IMR-90 (cell line): ENCODE measurements at regions not wholly inside any gene's neighbourhood (a gene's known extent, or its start where the extent isn't known, plus 50 kb on each side); places are given as distances from the start of the nearest gene placed in this dataset.
"Not testable (repeated sequence)": the region's sequence is repeated elsewhere in the genome, so short reads cannot be mapped to it uniquely, and the experiment has no call there.

Experiments
- ATAC-seq: fragments of 200-7000 bp; cut with Tn5 transposase; 2 replicates; pipeline ENCODE4 v1.9.1; 2020; ENCODE audit warnings: low read depth, mild to moderate bottlenecking, moderate library complexity
- BruUV-seq: library from RNA; stranded (reverse); fragments of 400-500 nt; replicated peaks from 2 replicates; lab custom pipeline; 2021; lab: Mats Ljungman, UMichigan
- CTCF ChIA-PET: fragments of 300-600 bp; formaldehyde crosslinking; extraction: SDS; loops from one replicate; lab custom pipeline; 2021; ENCODE audit warnings: antibody characterized with exemption; lab: Yijun Ruan, JAX
- POLR2A ChIA-PET: fragments of 300-600 bp; sonication (Branson Sonifier 250); formaldehyde crosslinking; loops from one replicate; lab custom pipeline; 2022; ENCODE audit warnings: antibody characterized with exemption; ENCODE audit not compliant: unreplicated experiment; lab: Charles Lee
- DNase-seq: peaks from one replicate; pipeline ENCODE4 v3.0.0; 2013
- H2AFZ ChIP-seq: replicated peaks from 2 replicates; pipeline ENCODE3; 2013; ENCODE audit warnings: low read length, mild to moderate bottlenecking; ENCODE audit not compliant: poor library complexity
- H2AK5ac ChIP-seq: 2 replicates; pipeline ENCODE4 v1.6.1; 2013; ENCODE audit warnings: low read depth, low read length, inconsistent platforms
- H2AK9ac ChIP-seq: replicated peaks from 2 replicates; pipeline ENCODE3; 2013; ENCODE audit warnings: mild to moderate bottlenecking, low read depth, low read length, moderate library complexity; ENCODE audit not compliant: poor library complexity
- H2BK120ac ChIP-seq: 2 replicates; pipeline ENCODE4 v1.6.1; 2013; ENCODE audit warnings: low read depth, low read length, inconsistent platforms
- H2BK15ac ChIP-seq: 3 replicates; pipeline ENCODE4 v1.6.1; 2013; ENCODE audit warnings: low read depth, low read length, inconsistent platforms
- H2BK20ac ChIP-seq: 2 replicates; pipeline ENCODE4 v1.6.1; 2013; ENCODE audit warnings: low read depth, mild to moderate bottlenecking, inconsistent platforms, low read length, moderate library complexity
- H2BK5ac ChIP-seq: 2 replicates; pipeline ENCODE4 v1.6.1; 2013; ENCODE audit warnings: mild to moderate bottlenecking, low read depth, low read length, inconsistent platforms; ENCODE audit not compliant: poor library complexity, severe bottlenecking
- H3K14ac ChIP-seq: replicated peaks from 2 replicates; pipeline ENCODE4 v1.6.1; 2013; ENCODE audit warnings: low read depth, low read length, inconsistent platforms
- H3K18ac ChIP-seq: 2 replicates; pipeline ENCODE4 v1.6.1; 2013; ENCODE audit warnings: low read depth, low read length, control low read depth
- H3K23ac ChIP-seq: 2 replicates; pipeline ENCODE4 v1.6.1; 2013; ENCODE audit warnings: low read depth, low read length, inconsistent platforms
- H3K27ac ChIP-seq: 2 replicates; pipeline ENCODE4 v1.5.1; 2013; ENCODE audit warnings: mild to moderate bottlenecking, control low read depth, low read length; ENCODE audit not compliant: insufficient read depth
- H3K27me3 ChIP-seq: 2 replicates; pipeline ENCODE4 v1.6.1; 2013; ENCODE audit warnings: low read length; ENCODE audit not compliant: control insufficient read depth, insufficient read depth
- H3K36me3 ChIP-seq: 2 replicates; pipeline ENCODE4 v1.6.1; 2013; ENCODE audit warnings: low read length, mixed read lengths; ENCODE audit not compliant: control insufficient read depth, insufficient read depth
- H3K4ac ChIP-seq: 2 replicates; pipeline ENCODE4 v1.6.1; 2013; ENCODE audit warnings: low read depth, low read length, inconsistent platforms
- H3K4me1 ChIP-seq: 2 replicates; pipeline ENCODE4 v1.6.1; 2013; ENCODE audit warnings: low read length, mixed read lengths; ENCODE audit not compliant: control insufficient read depth, insufficient read depth
- H3K4me2 ChIP-seq: 2 replicates; pipeline ENCODE4 v1.6.1; 2013; ENCODE audit warnings: low read depth, mild to moderate bottlenecking, control low read depth, low read length, moderate library complexity
- H3K4me3 ChIP-seq: 2 replicates; pipeline ENCODE4 v1.5.1; 2013; ENCODE audit warnings: low read depth, mild to moderate bottlenecking, control low read depth, low read length, moderate library complexity; ENCODE audit not compliant: insufficient read depth
- H3K56ac ChIP-seq: 2 replicates; pipeline ENCODE4 v1.6.1; 2013; ENCODE audit warnings: low read length, inconsistent platforms; ENCODE audit not compliant: insufficient read depth; ENCODE audit errors: extremely low read depth
- H3K79me1 ChIP-seq, 2 experiments: 2 replicates each; pipeline ENCODE4 v1.6.1; 2013; ENCODE audit warnings: low read length in 2 of 2, inconsistent platforms in 1 of 2, low read depth in 1 of 2
- H3K9ac ChIP-seq: 2 replicates; pipeline ENCODE4 v1.6.1; 2013; ENCODE audit warnings: low read depth, low read length, control low read depth
- H3K9me1 ChIP-seq: 2 replicates; pipeline ENCODE4 v1.6.1; 2013; ENCODE audit warnings: low read length, inconsistent platforms; ENCODE audit not compliant: insufficient read depth
- H3K9me3 ChIP-seq: 2 replicates; pipeline ENCODE4 v1.6.1; 2013; ENCODE audit warnings: low read length; ENCODE audit not compliant: control insufficient read depth, insufficient read depth
- H4K20me1 ChIP-seq: 2 replicates; pipeline ENCODE4 v1.6.1; 2013; ENCODE audit warnings: low read length, inconsistent platforms; ENCODE audit not compliant: insufficient read depth
- H4K5ac ChIP-seq: 2 replicates; pipeline ENCODE4 v1.6.1; 2013; ENCODE audit warnings: mild to moderate bottlenecking, low read depth, low read length, control low read depth
- H4K8ac ChIP-seq, 2 experiments: 2 replicates each; pipeline ENCODE4 v1.6.1; 2013; ENCODE audit warnings: low read depth in 2 of 2, low read length in 2 of 2, control low read depth in 1 of 2, inconsistent platforms in 1 of 2
- H4K91ac ChIP-seq: 2 replicates; pipeline ENCODE4 v1.6.1; 2013; ENCODE audit warnings: low read depth, low read length, inconsistent platforms; ENCODE audit not compliant: insufficient read depth
- WGBS, 2 experiments: methylation state at CpG; one replicate each; pipeline versions ENCODE4 v1.1.5 to v1.1.7; 2013; ENCODE audit warnings: missing lambda C conversion rate in 2 of 2; ENCODE audit not compliant: insufficient read length in 1 of 2; ENCODE audit errors: extremely low coverage in 2 of 2; 5-methylcytosine and 5-hydroxymethylcytosine counted together
- dilution Hi-C: fragments of 300-500 bp; cut with HindIII; formaldehyde crosslinking; loops from one replicate; pipeline ENCODE4 v1.14.3; 2018; ENCODE audit warnings: low sequenced_read_pairs; ENCODE audit not compliant: unreplicated experiment
- in situ Hi-C: fragments of 300-500 bp; cut with MboI; formaldehyde crosslinking; loops from 3 replicates; pipeline ENCODE4 v1.14.3; 2019; ENCODE audit warnings: low sequenced_read_pairs, inconsistent platforms, mixed read lengths
- intact Hi-C: fragments of 100-400 bp; cut with micrococcal nuclease; formaldehyde crosslinking; loops from 2 replicates; pipeline ENCODE4 v1.10.0; 2022

DNA sequence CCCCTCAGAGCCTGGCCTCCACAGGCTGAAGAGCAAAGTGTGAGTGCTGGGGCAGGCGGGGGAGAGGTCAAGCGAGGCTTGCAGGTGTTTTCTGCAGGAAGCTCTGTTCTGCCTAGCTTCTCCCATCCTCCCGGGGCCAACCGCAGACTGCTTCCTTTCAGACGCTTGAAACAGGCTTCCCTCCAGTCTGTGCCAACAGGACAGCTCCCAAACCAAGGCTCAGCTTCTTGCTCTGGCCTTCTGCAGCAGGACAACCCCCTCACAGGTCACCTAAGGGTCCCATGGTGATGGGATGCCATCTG is 120.8 kb downstream of the LRRC37A3 start:
- H2BK120ac ChIP-seq, H3K27me3 ChIP-seq, H3K23ac ChIP-seq, H4K20me1 ChIP-seq, H3K79me1 ChIP-seq, H2AFZ ChIP-seq, POLR2A ChIA-PET, H4K91ac ChIP-seq, DNase-seq, dilution Hi-C loops, H3K4me1 ChIP-seq, H2AK5ac ChIP-seq, BruUV-seq, H3K27ac ChIP-seq, H3K9me3 ChIP-seq, H3K14ac ChIP-seq, H4K8ac ChIP-seq, ATAC-seq, H3K9ac ChIP-seq, in situ Hi-C loops, H3K56ac ChIP-seq, H3K4me3 ChIP-seq, H2BK15ac ChIP-seq, H2BK20ac ChIP-seq, intact Hi-C loops, H3K18ac ChIP-seq, H3K4ac ChIP-seq, H2BK5ac ChIP-seq, H3K4me2 ChIP-seq, H2AK9ac ChIP-seq, CTCF ChIA-PET, H4K5ac ChIP-seq, H3K9me1 ChIP-seq: not testable (repeated sequence)
- peaks cover 11% of the 10 kb centered on the region for H3K36me3 ChIP-seq
- WGBS, 2 experiments = 100% methylated on average over 1 of the region's 5 CpGs; no CpG with 5 or more reads in 1 of the 2 experiments

- H3K4me1 ChIP-seq, dilution Hi-C loops: not testable (repeated sequence)
- WGBS, 2 experiments = 100% methylated on average over 1 of the region's 15 CpGs; no CpG with 5 or more reads in 1 of the 2 experiments
Measured at GRCh38 chr17:64797746-64798488, 121.4 kb downstream of the LRRC37A3 start.

More at GRCh38 chr17:64797746-64798488, 121.4 kb downstream of the LRRC37A3 start:
- DNase-seq, H2BK20ac ChIP-seq, H2BK15ac ChIP-seq, H3K14ac ChIP-seq, CTCF ChIA-PET, ATAC-seq, POLR2A ChIA-PET, H2AK5ac ChIP-seq, H2BK120ac ChIP-seq, BruUV-seq, H4K8ac ChIP-seq, H3K4me2 ChIP-seq, H3K18ac ChIP-seq, H3K9me1 ChIP-seq, H3K4me3 ChIP-seq, H4K91ac ChIP-seq, H2AFZ ChIP-seq, H2BK5ac ChIP-seq, H3K4ac ChIP-seq, H2AK9ac ChIP-seq, H3K9ac ChIP-seq, H4K5ac ChIP-seq, H3K27ac ChIP-seq, H3K79me1 ChIP-seq, H3K36me3 ChIP-seq, in situ Hi-C loops, H3K27me3 ChIP-seq, H3K56ac ChIP-seq, H3K9me3 ChIP-seq, intact Hi-C loops, H3K23ac ChIP-seq, H4K20me1 ChIP-seq: not testable (repeated sequence)
